IMR-90 (cell line): ENCODE measurements at regions not wholly inside any gene's neighbourhood (a gene's known extent, or its start where the extent isn't known, plus 50 kb on each side); places are given as distances from the start of the nearest gene placed in this dataset.
"Not testable (repeated sequence)": the region's sequence is repeated elsewhere in the genome, so short reads cannot be mapped to it uniquely, and the experiment has no call there.

Source experiments
- CTCF ChIP-seq: conservative IDR thresholded peaks from 2 replicates; pipeline ENCODE4 v1.5.1; 2012; ENCODE audit warnings: mild to moderate bottlenecking, low read depth, low read length, improper control_type of control experiment
- MAZ ChIP-seq: IDR thresholded peaks from 2 replicates; pipeline ENCODE4 v1.6.1; 2012; ENCODE audit warnings: low read depth, mild to moderate bottlenecking, low read length, improper control_type of control experiment, moderate library complexity, borderline replicate concordance
- POLR2A ChIP-seq: IDR thresholded peaks from 2 replicates; pipeline ENCODE4 v1.6.1; 2012; ENCODE audit warnings: mild to moderate bottlenecking, low read depth, low read length

DNA sequence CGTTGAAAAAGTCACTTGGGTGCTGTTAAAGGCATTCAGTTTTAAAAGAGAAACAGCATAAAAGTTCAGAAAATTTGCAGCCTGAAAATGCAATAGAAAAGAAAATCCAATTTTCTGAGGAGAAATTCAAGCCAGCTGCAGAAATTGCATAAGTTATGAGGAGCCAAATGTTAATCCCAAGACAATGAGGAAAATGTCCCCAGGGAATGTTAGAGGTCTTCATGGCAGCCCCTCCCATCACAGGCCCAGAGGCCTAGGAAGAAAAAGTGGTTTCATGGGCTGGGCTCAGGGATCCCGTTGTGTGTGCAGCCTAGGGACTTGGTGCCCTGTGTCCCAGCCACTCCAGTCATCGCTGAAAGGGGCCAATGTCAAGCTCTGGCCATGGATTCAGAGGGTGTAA lies 1055.6 kb downstream of the DIPK2A start:
- not testable (repeated sequence) for TF ChIP-seq CTCF, POLR2A, MAZ
